Raji (cell line): ENCODE measurements at regions not wholly inside any gene's neighbourhood (a gene's known extent, or its start where the extent isn't known, plus 50 kb on each side); places are given as distances from the start of the nearest gene placed in this dataset.
A peak's percentile ranks its signal among the peaks of the same experiment; 100 is the strongest.

ENCODE experiments used
- POLR2A ChIP-seq: IDR thresholded peaks from 2 replicates; pipeline ENCODE4 v1.6.1; 2011; ENCODE audit warnings: low read depth, low read length, control low read depth; ENCODE audit not compliant: insufficient read depth

- TF ChIP-seq POLR2A: no peak
Measured at GRCh38 chr14:50001999-50002925, 109.4 kb downstream of the ARF6 start.

- no peak for TF ChIP-seq POLR2A
Measured at GRCh38 chr14:50002926-50003212, 110.0 kb downstream of the ARF6 start.

GRCh38 chr14:50003213-50004021, 110.5 kb downstream of the ARF6 start:
- TF ChIP-seq POLR2A: peak; percentile 71

GRCh38 chr14:50006141-50006540, 110.2 kb downstream of the VCPKMT start:
- no peak for TF ChIP-seq POLR2A

GRCh38 chr14:50007123-50007903, 109.1 kb downstream of the VCPKMT start:
- no peak for TF ChIP-seq POLR2A

GRCh38 chr14:50008562-50008961, 107.8 kb downstream of the VCPKMT start:
- no peak for TF ChIP-seq POLR2A

GRCh38 chr14:50008974-50009373, 107.4 kb downstream of the VCPKMT start:
- no peak for TF ChIP-seq POLR2A

GRCh38 chr14:50010752-50011151, 105.6 kb downstream of the VCPKMT start:
- no peak for TF ChIP-seq POLR2A

GRCh38 chr14:50011242-50011641, 105.1 kb downstream of the VCPKMT start:
- TF ChIP-seq POLR2A: no peak

- no peak for TF ChIP-seq POLR2A
Measured at GRCh38 chr14:50012644-50013043, 103.7 kb downstream of the VCPKMT start.

- no peak for TF ChIP-seq POLR2A
Measured at GRCh38 chr14:50013198-50013918, 103.0 kb downstream of the VCPKMT start.

- no peak for TF ChIP-seq POLR2A
Measured at GRCh38 chr14:50013934-50014333, 102.4 kb downstream of the VCPKMT start.

- no peak for TF ChIP-seq POLR2A
Measured at GRCh38 chr14:50014809-50015430, 101.5 kb downstream of the VCPKMT start.

GRCh38 chr14:50015716-50016115, 100.7 kb downstream of the VCPKMT start:
- TF ChIP-seq POLR2A: no peak
